HepG2 (cell line): ENCODE measurements at regions not wholly inside any gene's neighbourhood (a gene's known extent, or its start where the extent isn't known, plus 50 kb on each side); places are given as distances from the start of the nearest gene placed in this dataset.

ENCODE experiments used
- FOXJ3 ChIP-seq: sonication (generic); formaldehyde crosslinking; IDR thresholded peaks from 2 replicates; pipeline ENCODE4 v1.4.0; 2020; ENCODE audit warnings: missing genetic modification reagents, mild to moderate bottlenecking, borderline replicate concordance
- HNRNPLL ChIP-seq: fragments of 200-400 bp; formaldehyde crosslinking; IDR thresholded peaks from 2 replicates; pipeline ENCODE4 v1.6.1; 2017; ENCODE audit warnings: mild to moderate bottlenecking, low read depth, low read length; ENCODE audit not compliant: poor library complexity, severe bottlenecking
- JUND ChIP-seq: sonication (generic); formaldehyde crosslinking; IDR thresholded peaks from 2 replicates; pipeline ENCODE4 v1.8.0; 2022; ENCODE audit warnings: mild to moderate bottlenecking, missing genetic modification reagents
- NONO ChIP-seq, 2 experiments: fragments of 450-650 bp in 1 of 2; sonication (generic) in 1 of 2; formaldehyde crosslinking in 1 of 2; IDR thresholded peaks in 1 of 2; conservative IDR thresholded peaks in 1 of 2; 2 replicates each; pipeline versions ENCODE4 v1.6.1 to v1.8.0; 2017 to 2022; ENCODE audit warnings: mild to moderate bottlenecking in 1 of 2, missing genetic modification reagents in 1 of 2, moderate library complexity in 1 of 2
- YY1 ChIP-seq: IDR thresholded peaks from 2 replicates; pipeline ENCODE4 v1.6.1; 2011; ENCODE audit warnings: low read length, low read depth, moderate library complexity, mild to moderate bottlenecking; ENCODE audit not compliant: insufficient read depth, insufficient replicate concordance
- ZNF83 ChIP-seq: sonication (generic); formaldehyde crosslinking; IDR thresholded peaks from 2 replicates; pipeline ENCODE4 v1.4.0; 2020; ENCODE audit warnings: missing genetic modification reagents, mild to moderate bottlenecking, borderline replicate concordance
- TF ChIP-seq, protein P1 (sequence below): sonication (generic); formaldehyde crosslinking; IDR thresholded peaks from 2 replicates; pipeline ENCODE4 v1.5.0; 2020; ENCODE audit warnings: mild to moderate bottlenecking, missing genetic modification reagents, moderate library complexity

DNA sequence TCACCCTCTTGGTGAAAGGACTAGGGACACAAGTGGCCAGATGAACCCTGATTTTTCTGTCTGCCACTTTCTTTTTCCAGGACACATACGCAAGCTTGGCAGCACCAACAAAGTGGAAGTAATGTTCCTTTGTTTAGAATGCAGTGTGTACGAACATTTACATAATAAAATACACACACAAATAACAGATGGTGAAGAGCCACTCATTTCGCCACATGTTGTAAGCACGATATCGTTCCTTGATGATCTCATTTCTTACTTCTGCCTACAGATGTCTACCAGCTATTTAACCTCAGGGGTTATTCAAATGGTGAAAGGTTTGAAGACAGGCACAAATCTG, 670.2 kb upstream of the CXADR start:
- TF ChIP-seq NONO (IDR thresholded peaks at IDR 0.05): no peak
- no peak for TF ChIP-seq NONO (CRISPR knock-in tag; conservative IDR thresholded peaks at IDR 0.05)
- no peak for TF ChIP-seq FOXJ3 (CRISPR knock-in tag)
- no peak for TF ChIP-seq JUND (CRISPR knock-in tag)
- TF ChIP-seq, protein P1, sequence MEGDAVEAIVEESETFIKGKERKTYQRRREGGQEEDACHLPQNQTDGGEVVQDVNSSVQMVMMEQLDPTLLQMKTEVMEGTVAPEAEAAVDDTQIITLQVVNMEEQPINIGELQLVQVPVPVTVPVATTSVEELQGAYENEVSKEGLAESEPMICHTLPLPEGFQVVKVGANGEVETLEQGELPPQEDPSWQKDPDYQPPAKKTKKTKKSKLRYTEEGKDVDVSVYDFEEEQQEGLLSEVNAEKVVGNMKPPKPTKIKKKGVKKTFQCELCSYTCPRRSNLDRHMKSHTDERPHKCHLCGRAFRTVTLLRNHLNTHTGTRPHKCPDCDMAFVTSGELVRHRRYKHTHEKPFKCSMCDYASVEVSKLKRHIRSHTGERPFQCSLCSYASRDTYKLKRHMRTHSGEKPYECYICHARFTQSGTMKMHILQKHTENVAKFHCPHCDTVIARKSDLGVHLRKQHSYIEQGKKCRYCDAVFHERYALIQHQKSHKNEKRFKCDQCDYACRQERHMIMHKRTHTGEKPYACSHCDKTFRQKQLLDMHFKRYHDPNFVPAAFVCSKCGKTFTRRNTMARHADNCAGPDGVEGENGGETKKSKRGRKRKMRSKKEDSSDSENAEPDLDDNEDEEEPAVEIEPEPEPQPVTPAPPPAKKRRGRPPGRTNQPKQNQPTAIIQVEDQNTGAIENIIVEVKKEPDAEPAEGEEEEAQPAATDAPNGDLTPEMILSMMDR (CRISPR knock-in tag): no peak
- TF ChIP-seq ZNF83: no peak
- no peak for TF ChIP-seq HNRNPLL
- TF ChIP-seq YY1: no peak
